Immature natural killer cell (primary cell): ENCODE measurements at regions not wholly inside any gene's neighbourhood (a gene's known extent, or its start where the extent isn't known, plus 50 kb on each side); places are given as distances from the start of the nearest gene placed in this dataset.

ENCODE experiments used
- DNase-seq, 3 donors: peaks; one replicate each; pipeline ENCODE4 v3.0.0; 2022; ENCODE audit warnings: mixed read lengths in 1 of 3
- H3K27ac Mint-ChIP-seq, 6 donors: one replicate each; pipeline ENCODE4 v1.8.0; 2020; ENCODE audit warnings: mixed read lengths in 6 of 6, mild to moderate bottlenecking in 5 of 6, inconsistent platforms in 4 of 6, moderate library complexity in 3 of 6
- H3K27me3 Mint-ChIP-seq, 3 donors: one replicate each; pipeline ENCODE4 v1.8.0; 2020 to 2021; ENCODE audit warnings: low read depth in 3 of 3, mild to moderate bottlenecking in 3 of 3, mixed read lengths in 3 of 3, moderate library complexity in 3 of 3, inconsistent platforms in 1 of 3
- H3K36me3 Mint-ChIP-seq, 3 donors: one replicate each; pipeline ENCODE4 v1.8.0; 2020; ENCODE audit warnings: mixed read lengths in 3 of 3, inconsistent platforms in 2 of 3, mild to moderate bottlenecking in 2 of 3
- H3K4me1 Mint-ChIP-seq, 2 donors: one replicate each; pipeline ENCODE4 v1.8.0; 2020; ENCODE audit warnings: inconsistent platforms in 2 of 2, mild to moderate bottlenecking in 2 of 2, mixed read lengths in 2 of 2, moderate library complexity in 1 of 2
- H3K4me3 Mint-ChIP-seq, 5 donors: one replicate each; pipeline ENCODE4 v1.8.0; 2020; ENCODE audit warnings: mild to moderate bottlenecking in 5 of 5, mixed read lengths in 5 of 5, inconsistent platforms in 3 of 5, moderate library complexity in 3 of 5
- H3K9me3 Mint-ChIP-seq, 6 donors: one replicate each; pipeline ENCODE4 v1.8.0; 2020; ENCODE audit warnings: mild to moderate bottlenecking in 6 of 6, mixed read lengths in 6 of 6, inconsistent platforms in 4 of 6, moderate library complexity in 3 of 6

DNA sequence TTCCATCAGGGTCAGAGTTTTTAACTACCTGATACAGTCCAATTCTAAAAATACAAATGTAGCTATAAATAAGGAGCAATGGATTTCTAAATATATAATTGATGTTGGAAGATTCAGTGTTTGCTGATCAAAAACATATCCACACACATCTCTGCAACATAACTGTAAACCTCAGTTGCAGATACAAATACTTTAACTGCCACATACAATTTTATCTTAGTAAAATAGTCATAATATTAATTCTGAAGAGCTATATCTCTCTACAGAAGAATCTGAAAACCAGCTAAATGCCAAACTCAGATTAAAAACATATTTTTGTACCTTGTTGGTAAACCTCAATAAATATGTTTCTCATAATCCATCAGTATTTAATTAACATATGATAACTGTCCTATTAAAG lies 674.3 kb upstream of the INTU start:
- peaks cover 9 to 25% (median 11%) of the 10 kb centered on the region in 6 donors for H3K9me3 Mint-ChIP-seq
- no peaks in the 10 kb centered on the region for H3K4me1 Mint-ChIP-seq
- no peaks in the 10 kb centered on the region for H3K36me3 Mint-ChIP-seq
- no peak for DNase-seq
- H3K27me3 Mint-ChIP-seq = no peaks in the 10 kb centered on the region
- H3K27ac Mint-ChIP-seq = no peak overlapping the region
- H3K4me3 Mint-ChIP-seq = no peak overlapping the region

DNA sequence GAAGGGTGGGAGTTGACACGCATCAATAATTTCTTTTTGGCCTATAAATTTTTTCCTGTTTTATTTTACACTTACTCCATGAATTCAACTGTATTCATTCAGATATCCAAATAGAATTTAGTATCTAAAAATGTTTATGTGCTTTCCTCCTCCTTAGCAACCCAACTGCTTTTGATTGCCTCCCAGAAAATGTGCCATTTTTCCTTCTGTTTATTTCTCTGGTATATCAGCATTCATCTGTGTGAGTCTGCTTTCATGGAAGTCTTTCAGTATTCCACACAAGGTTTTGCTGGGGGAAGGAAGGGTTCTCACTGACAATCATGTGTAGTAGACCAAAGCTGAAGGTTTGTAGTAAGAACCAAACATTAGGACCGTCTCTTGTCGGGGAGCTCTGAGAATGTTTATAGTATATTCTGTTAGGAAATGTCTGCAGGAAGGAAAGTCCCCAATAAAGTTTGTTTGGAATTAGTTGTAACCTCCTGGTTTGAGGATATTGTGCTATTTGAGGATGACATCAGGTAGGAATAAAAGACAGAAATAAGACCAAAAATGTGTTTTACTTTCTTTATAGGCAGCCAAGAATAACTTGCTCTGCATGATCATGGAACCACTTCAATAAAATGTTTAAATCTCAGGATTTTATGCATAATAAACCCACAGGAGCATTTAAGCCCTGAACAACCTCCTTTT lies 673.6 kb upstream of the INTU start:
- H3K4me3 Mint-ChIP-seq = no peak overlapping the region

DNA sequence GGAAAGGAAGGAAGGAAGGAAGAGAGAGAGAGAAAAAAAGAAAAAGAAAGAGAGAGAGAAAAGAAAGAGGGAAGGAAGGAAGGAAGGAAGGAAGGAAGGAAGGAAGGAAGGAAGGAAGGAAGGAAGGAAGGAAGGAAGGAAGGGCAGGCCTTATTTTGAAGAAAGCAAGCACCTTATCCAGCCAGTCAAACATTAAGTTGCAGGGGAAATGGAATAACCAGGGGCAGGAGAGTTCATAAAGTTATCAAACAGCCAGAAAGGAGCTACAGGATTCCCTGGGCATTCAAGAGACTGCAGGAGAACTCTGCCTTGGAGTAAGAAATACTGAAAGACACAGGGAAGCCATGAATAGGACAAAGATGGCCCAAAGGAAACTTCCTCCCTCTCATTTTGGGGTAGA lies 672.0 kb upstream of the INTU start:
- peaks cover 7 to 28% (median 13%) of the 10 kb centered on the region in 6 donors for H3K9me3 Mint-ChIP-seq
- DNase-seq = no peak
- peaks cover 0 to 2% (median 2%) of the 10 kb centered on the region in 3 donors for H3K27me3 Mint-ChIP-seq
- H3K27ac Mint-ChIP-seq = no peak overlapping the region
- no peak overlapping the region for H3K4me3 Mint-ChIP-seq
- H3K36me3 Mint-ChIP-seq = no peaks in the 10 kb centered on the region
- no peaks in the 10 kb centered on the region for H3K4me1 Mint-ChIP-seq

More for the DNA sequence above, 673.6 kb upstream of the INTU start:
- DNase-seq = no peak
- no peak overlapping the region for H3K27ac Mint-ChIP-seq
- H3K4me1 Mint-ChIP-seq = no peaks in the 10 kb centered on the region
- H3K27me3 Mint-ChIP-seq = no peaks in the 10 kb centered on the region
- H3K36me3 Mint-ChIP-seq = no peaks in the 10 kb centered on the region
- peaks cover 7 to 22% (median 13%) of the 10 kb centered on the region in 6 donors for H3K9me3 Mint-ChIP-seq

DNA sequence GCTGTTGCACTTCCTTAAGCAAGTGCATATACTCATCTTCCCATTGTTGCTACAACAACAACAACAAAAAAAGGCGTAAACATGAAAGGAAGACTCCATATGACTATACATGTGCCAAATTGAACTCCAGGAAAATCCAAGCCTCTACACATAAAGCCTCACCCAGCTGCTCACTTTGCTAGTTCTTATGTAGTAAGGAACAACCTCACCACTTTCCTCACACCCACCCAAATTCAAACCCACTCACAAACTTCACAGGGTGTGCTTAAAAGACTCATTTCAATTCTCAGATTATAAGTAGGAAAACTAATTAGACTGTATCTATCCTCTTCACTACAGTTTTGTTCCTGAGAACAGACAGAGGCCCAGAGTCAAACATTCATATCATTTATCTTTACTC lies 671.1 kb upstream of the INTU start:
- H3K9me3 Mint-ChIP-seq = peaks cover 7 to 33% (median 10%) of the 10 kb centered on the region in 6 donors
- no peak for DNase-seq
- no peak overlapping the region for H3K27ac Mint-ChIP-seq
- H3K27me3 Mint-ChIP-seq = peaks cover 0 to 2% (median 2%) of the 10 kb centered on the region in 3 donors
- no peak overlapping the region for H3K4me3 Mint-ChIP-seq
- no peaks in the 10 kb centered on the region for H3K4me1 Mint-ChIP-seq
- no peaks in the 10 kb centered on the region for H3K36me3 Mint-ChIP-seq

DNA sequence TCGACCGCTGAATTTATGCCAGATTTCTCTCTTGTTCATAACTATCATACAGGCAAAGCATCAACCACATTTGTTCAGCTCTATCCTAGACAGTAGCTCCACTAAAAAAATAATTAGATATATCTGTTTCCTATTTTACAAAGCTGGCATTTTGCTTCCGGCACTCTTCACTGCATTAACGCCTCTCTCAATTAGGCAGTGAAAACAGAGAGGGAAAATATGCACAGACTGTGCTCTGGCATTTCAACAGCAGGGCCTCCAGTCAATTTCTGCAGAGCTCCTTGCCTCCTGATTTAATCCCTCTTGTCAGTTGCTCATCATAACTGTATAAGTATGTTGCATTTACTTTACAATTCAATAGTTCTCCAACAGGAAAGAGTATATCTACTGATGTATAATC lies 666.9 kb upstream of the INTU start:
- DNase-seq = no peak
- peaks cover 2 to 53% (median 11%) of the 10 kb centered on the region in 6 donors for H3K9me3 Mint-ChIP-seq
- no peaks in the 10 kb centered on the region for H3K4me1 Mint-ChIP-seq
- peaks cover 0 to 2% (median 2%) of the 10 kb centered on the region in 3 donors for H3K27me3 Mint-ChIP-seq
- H3K4me3 Mint-ChIP-seq = no peak overlapping the region
- H3K36me3 Mint-ChIP-seq = no peaks in the 10 kb centered on the region
- H3K27ac Mint-ChIP-seq = no peak overlapping the region

DNA sequence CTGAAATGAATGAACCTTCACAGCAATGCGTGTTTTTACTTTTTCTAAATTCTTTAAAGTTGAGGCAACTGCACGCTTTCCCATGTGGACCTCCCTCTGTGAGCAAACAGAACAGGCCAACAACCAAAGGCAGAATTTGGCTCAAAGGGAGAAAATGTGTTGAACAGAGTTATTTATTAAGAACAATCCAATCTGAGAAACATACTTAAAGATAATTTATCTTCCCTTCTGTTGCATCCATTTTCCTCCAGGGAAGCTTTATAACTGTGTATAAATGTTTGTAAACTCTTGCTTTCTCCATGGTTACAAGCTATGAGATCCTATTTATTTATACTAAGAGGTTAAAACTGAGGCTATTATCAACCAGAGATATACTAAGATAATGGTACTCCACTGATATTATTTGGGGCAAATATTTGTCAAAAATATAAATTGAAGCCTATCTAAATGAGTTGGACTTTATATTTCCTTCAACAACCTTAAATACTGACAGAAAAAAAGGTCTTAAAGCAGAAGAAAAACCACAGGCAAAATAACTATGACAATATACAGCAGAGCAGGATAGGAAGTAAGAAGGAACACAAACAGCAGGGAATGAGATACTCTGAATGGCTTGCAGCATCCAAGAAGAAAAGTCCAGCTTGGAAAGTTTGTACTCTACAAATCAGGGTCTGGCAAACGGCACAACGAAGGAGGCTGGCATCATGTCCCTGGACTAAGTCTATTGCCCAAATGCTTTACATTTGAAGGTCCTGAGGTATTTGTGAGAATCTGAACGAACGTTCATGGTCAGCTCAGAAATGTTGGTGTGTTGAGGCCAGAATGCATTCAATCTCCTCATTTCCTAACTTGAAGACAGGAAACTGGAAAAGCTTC lies 663.2 kb upstream of the INTU start:
- no peak for DNase-seq
- Mint-ChIP-seq H3K27me3 (peaks cover 0 to 2% (median 0%) of the 10 kb centered on the region in 3 donors), H3K27ac (no peak overlapping the region), H3K4me1 (no peaks in the 10 kb centered on the region), H3K9me3 (peaks cover 2 to 48% (median 13%) of the 10 kb centered on the region in 6 donors), H3K36me3 (no peaks in the 10 kb centered on the region), H3K4me3 (no peak overlapping the region)

DNA sequence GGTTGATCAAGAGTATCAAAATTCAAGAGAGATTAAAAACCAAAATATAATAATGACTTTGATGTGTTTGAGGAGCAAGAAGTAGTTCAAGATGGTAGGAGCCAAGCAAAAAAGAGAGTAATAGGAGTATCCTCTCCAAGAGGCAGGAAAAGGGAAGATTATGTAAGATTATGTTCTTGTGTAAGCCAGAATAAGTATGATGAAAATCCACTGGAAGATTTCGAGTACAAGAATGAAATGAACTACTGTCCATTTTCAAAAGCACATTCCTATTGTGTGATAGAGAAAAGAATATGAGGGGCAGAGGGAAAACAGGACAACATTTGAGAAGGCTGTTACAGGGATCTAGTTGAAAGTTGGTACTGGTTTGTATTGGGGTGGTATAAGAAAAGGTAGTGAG lies 659.6 kb upstream of the INTU start:
- no peaks in the 10 kb centered on the region for H3K27me3 Mint-ChIP-seq
- H3K27ac Mint-ChIP-seq = no peak overlapping the region
- H3K36me3 Mint-ChIP-seq = no peaks in the 10 kb centered on the region
- DNase-seq = no peak
- H3K4me3 Mint-ChIP-seq = no peak overlapping the region
- H3K9me3 Mint-ChIP-seq = peaks cover 0 to 22% (median 6%) of the 10 kb centered on the region in 6 donors
- no peaks in the 10 kb centered on the region for H3K4me1 Mint-ChIP-seq

DNA sequence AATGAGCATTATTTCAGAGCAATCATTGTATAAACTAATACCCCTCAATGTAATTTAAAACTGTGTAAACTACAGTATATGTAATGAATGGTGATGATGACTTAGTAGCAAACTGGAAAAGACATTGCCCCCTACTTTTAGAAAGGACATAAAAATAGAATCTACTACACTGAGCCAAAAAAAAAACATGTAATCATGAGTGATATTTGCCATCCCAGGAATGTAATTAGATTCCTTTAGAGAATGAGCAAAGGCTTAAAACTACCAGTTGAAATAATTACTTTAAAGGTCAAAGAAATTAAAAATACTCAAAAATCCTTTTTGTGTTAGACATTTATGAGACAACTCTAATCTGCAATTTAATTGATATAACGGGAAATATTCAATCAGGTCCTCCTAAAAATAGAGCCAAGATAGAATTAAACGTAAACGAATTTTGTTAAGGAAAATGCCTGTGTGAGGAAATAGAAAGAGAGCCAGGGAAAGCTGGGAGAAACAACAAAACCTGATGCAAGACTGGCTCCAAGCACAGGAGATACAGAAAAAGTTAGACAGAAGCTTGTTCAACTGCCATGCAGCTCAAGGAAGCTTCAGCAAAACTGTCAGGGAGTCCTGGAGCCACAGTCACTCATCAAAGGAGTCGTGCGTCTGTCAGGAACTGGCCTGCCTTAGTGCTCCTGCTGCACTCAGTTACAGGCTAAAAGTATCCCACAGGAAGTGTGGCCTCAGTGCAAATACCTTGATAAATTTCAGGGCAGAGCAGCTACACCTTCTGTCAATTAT lies 655.7 kb upstream of the INTU start:
- H3K27me3 Mint-ChIP-seq = peaks cover 0 to 5% (median 2%) of the 10 kb centered on the region in 3 donors
- H3K4me3 Mint-ChIP-seq = no peak overlapping the region
- peaks cover 6 to 31% (median 15%) of the 10 kb centered on the region in 6 donors for H3K9me3 Mint-ChIP-seq
- H3K36me3 Mint-ChIP-seq = no peaks in the 10 kb centered on the region
- DNase-seq = no peak
- H3K27ac Mint-ChIP-seq = no peak overlapping the region
- no peaks in the 10 kb centered on the region for H3K4me1 Mint-ChIP-seq

DNA sequence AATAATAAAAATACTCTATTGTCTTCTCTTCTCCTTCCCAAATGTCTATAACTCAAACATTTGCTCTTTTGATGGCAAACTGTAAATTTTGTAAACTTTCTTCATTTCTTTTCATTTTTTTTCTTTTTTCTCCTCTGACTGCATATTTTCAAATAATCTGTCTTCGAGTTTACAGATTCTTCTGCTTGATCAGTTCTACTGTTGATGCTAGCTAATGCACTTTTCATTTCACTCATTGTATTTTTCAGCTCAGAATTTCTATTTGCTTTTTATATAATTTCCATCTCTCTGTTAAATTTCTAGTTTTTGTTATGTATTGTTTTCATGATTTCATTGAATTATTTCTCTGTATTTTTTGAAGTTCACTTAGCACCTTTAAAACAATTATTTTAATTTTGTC lies 646.8 kb upstream of the INTU start:
- Mint-ChIP-seq H3K27me3 (peaks cover 0 to 2% (median 2%) of the 10 kb centered on the region in 3 donors), H3K4me3 (no peak overlapping the region), H3K9me3 (peaks cover 8 to 50% (median 18%) of the 10 kb centered on the region in 6 donors), H3K4me1 (no peaks in the 10 kb centered on the region), H3K27ac (no peak overlapping the region), H3K36me3 (peaks cover 0 to 7% (median 0%) of the 10 kb centered on the region in 3 donors)
- DNase-seq = no peak

DNA sequence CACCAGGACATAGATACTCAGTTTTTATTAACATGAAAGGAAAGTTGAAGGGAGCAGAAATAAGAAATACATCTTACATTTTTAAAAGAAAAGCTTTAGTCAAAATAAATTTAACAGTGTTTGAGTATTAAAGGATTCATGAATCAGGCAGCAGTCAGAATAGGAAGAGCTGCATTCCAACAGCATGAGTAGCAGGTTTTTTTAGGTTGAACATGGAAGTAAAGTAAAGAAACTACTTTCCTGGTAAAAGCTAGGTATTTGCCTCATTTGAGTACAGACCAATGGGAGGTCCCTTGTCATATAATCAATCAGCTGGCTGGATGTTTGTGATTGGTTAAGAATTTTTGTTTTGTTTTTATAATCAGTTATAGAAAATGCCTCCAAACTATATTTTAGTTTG lies 645.9 kb upstream of the INTU start:
- Mint-ChIP-seq H3K4me3 (no peak overlapping the region), H3K27ac (no peak overlapping the region), H3K27me3 (no peaks in the 10 kb centered on the region), H3K4me1 (no peaks in the 10 kb centered on the region), H3K9me3 (peaks cover 8 to 47% (median 19%) of the 10 kb centered on the region in 6 donors), H3K36me3 (peaks cover 0 to 7% (median 0%) of the 10 kb centered on the region in 3 donors)
- DNase-seq = no peak

DNA sequence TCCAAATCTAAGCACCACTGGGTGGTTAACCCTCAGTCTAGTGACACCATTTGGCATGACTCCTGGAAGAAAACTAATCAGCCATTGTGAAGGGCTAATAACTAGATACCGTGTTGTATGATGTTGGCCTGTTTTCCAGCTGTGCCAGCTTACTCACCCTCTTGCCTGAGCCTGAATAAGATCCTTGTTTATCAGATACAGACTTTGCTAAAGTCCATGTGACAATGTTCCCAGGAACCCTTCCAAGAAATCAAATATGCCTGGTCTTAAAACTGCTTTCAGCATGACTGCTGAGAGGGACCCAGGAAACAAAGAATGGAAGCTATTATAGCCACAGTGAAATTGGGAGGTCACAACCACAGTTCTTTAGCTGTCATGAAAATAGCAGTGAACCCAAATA lies 640.8 kb upstream of the INTU start:
- Mint-ChIP-seq H3K9me3 (peaks cover 11 to 28% (median 15%) of the 10 kb centered on the region in 6 donors), H3K27ac (no peak overlapping the region), H3K27me3 (no peaks in the 10 kb centered on the region), H3K36me3 (no peaks in the 10 kb centered on the region), H3K4me3 (no peak overlapping the region), H3K4me1 (no peaks in the 10 kb centered on the region)
- no peak for DNase-seq

DNA sequence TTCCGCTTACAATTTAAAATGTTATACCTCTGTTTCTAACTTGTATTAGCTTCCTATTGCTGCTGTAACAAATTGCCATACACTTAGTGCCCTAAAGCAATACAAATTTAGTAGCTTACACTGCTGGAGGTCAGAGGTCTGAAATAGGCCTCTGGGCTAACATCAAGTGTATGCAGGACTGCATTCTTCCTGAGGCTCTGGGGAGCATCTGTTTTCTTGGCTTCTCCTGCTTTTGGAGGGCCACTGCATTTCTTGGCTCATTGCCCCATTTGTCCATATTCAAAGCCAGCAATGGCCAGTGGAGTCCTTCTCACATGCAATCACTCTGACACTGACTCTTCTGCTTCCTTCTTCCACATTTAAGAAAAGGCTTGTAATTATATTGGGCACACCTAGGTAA lies 639.8 kb upstream of the INTU start:
- Mint-ChIP-seq H3K27me3 (no peaks in the 10 kb centered on the region), H3K9me3 (peaks cover 11 to 26% (median 15%) of the 10 kb centered on the region in 6 donors), H3K27ac (no peak overlapping the region), H3K4me1 (no peaks in the 10 kb centered on the region), H3K4me3 (no peak overlapping the region), H3K36me3 (no peaks in the 10 kb centered on the region)
- DNase-seq = no peak

DNA sequence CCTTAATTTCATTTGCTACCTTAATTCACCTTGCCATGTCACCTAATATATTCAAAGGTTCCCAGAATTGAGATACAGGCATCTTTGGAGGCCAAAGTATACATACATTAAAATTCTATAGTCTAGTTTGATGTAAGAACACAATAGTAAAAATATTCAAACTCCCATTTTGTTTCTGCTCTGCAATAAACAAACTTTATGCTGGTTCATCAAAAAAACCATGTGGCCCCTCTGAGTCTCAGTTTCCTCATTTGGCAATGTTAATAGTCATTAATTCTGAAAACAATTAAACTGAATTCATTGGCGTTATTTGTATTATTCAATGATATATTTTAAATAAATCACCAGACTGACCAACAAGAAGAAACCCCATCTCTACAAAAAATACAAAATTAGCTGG lies 639.4 kb upstream of the INTU start:
- no peak overlapping the region for H3K4me3 Mint-ChIP-seq
- no peak for DNase-seq
- no peak overlapping the region for H3K27ac Mint-ChIP-seq
- no peaks in the 10 kb centered on the region for H3K27me3 Mint-ChIP-seq
- H3K9me3 Mint-ChIP-seq = peaks cover 11 to 26% (median 16%) of the 10 kb centered on the region in 6 donors
- no peaks in the 10 kb centered on the region for H3K4me1 Mint-ChIP-seq
- no peaks in the 10 kb centered on the region for H3K36me3 Mint-ChIP-seq

DNA sequence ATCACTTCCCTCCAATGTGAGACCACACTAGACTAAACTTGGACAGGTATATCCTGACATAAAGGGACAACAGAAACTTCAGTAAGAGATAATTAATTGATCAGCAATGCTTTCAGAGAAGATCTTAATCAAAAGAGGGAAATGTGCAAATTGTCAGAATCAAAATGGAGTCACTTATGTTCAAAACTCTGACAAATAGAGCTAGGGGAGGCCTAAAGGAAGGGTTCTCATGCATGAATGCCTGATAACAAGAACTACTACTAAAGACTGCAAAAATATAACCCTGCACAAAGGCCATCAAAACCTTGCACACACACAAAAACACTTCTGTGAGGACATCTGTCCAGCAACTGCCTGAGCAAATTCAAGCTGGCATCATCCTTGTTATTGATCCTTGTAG lies 637.5 kb upstream of the INTU start:
- no peaks in the 10 kb centered on the region for H3K36me3 Mint-ChIP-seq

More for the DNA sequence above, 637.5 kb upstream of the INTU start:
- Mint-ChIP-seq H3K4me1 (no peaks in the 10 kb centered on the region), H3K27me3 (no peaks in the 10 kb centered on the region), H3K9me3 (peaks cover 10 to 26% (median 14%) of the 10 kb centered on the region in 6 donors), H3K27ac (no peak overlapping the region), H3K4me3 (no peak overlapping the region)
- DNase-seq = no peak
